Trophoblast cell (in vitro differentiated cells and primary cell): ENCODE measurements at regions not wholly inside any gene's neighbourhood (a gene's known extent, or its start where the extent isn't known, plus 50 kb on each side); places are given as distances from the start of the nearest gene placed in this dataset.
A peak's percentile ranks its signal among the peaks of the same experiment; 100 is the strongest.

Experiments
- DNase-seq, 2 donors: peaks; one replicate each; pipeline ENCODE4 v3.0.0-alpha.2; 2016
- H2AFZ ChIP-seq: 2 replicates; pipeline ENCODE4 v1.6.1; 2013; ENCODE audit warnings: low read length, moderate library complexity, mild to moderate bottlenecking; ENCODE audit not compliant: insufficient read depth, poor library complexity
- H2AK5ac ChIP-seq: 2 replicates; pipeline ENCODE4 v1.6.1; 2013; ENCODE audit warnings: mild to moderate bottlenecking, low read length
- H2BK120ac ChIP-seq: 2 replicates; pipeline ENCODE4 v1.6.1; 2013; ENCODE audit warnings: low read length, mild to moderate bottlenecking, moderate library complexity; ENCODE audit not compliant: insufficient read depth, poor library complexity
- H2BK12ac ChIP-seq: 2 replicates; pipeline ENCODE4 v1.6.1; 2013; ENCODE audit warnings: mild to moderate bottlenecking, low read length, moderate library complexity
- H2BK5ac ChIP-seq: 2 replicates; pipeline ENCODE4 v1.6.1; 2013; ENCODE audit warnings: low read length, low read depth, moderate library complexity, mild to moderate bottlenecking; ENCODE audit not compliant: poor library complexity
- H3K14ac ChIP-seq: 2 replicates; pipeline ENCODE4 v1.6.1; 2013; ENCODE audit warnings: mild to moderate bottlenecking, low read length
- H3K18ac ChIP-seq: 2 replicates; pipeline ENCODE4 v1.6.1; 2013; ENCODE audit warnings: mild to moderate bottlenecking, low read length
- H3K23ac ChIP-seq: 2 replicates; pipeline ENCODE4 v1.6.1; 2013; ENCODE audit warnings: low read length
- H3K27ac ChIP-seq: 2 replicates; pipeline ENCODE4 v1.5.1; 2013; ENCODE audit warnings: low read depth, mild to moderate bottlenecking, inconsistent platforms, low read length, moderate library complexity
- H3K27me3 ChIP-seq: 2 replicates; pipeline ENCODE4 v1.6.1; 2013; ENCODE audit warnings: inconsistent platforms, mild to moderate bottlenecking, low read length, moderate library complexity; ENCODE audit not compliant: insufficient read depth
- H3K36me3 ChIP-seq, 2 experiments: 1 replicate in 1 of 2; 2 replicates in 1 of 2; pipeline ENCODE4 v1.6.1; 2013; ENCODE audit warnings: low read length in 2 of 2, mild to moderate bottlenecking in 2 of 2, moderate library complexity in 1 of 2; ENCODE audit not compliant: insufficient read depth in 2 of 2, control insufficient read depth in 1 of 2
- H3K4ac ChIP-seq: 2 replicates; pipeline ENCODE4 v1.6.1; 2013; ENCODE audit warnings: low read depth, mild to moderate bottlenecking, low read length, moderate library complexity
- H3K4me1 ChIP-seq, 2 experiments: 1 replicate in 1 of 2; 2 replicates in 1 of 2; pipeline ENCODE4 v1.6.1; 2013; ENCODE audit warnings: low read length in 2 of 2, mild to moderate bottlenecking in 2 of 2, moderate library complexity in 1 of 2; ENCODE audit not compliant: insufficient read depth in 2 of 2, control insufficient read depth in 1 of 2
- H3K4me2 ChIP-seq: 2 replicates; pipeline ENCODE4 v1.6.1; 2013; ENCODE audit warnings: inconsistent platforms, mild to moderate bottlenecking, low read length, moderate library complexity
- H3K4me3 ChIP-seq: 2 replicates; pipeline ENCODE4 v1.5.1; 2013; ENCODE audit warnings: mild to moderate bottlenecking, low read depth, low read length, inconsistent platforms
- H3K79me1 ChIP-seq: one replicate; pipeline ENCODE4 v1.6.1; 2013; ENCODE audit warnings: low read length
- H3K79me2 ChIP-seq: 2 replicates; pipeline ENCODE4 v1.6.1; 2013; ENCODE audit warnings: low read length, mild to moderate bottlenecking; ENCODE audit not compliant: control insufficient read depth, insufficient read depth, poor library complexity
- H3K9ac ChIP-seq: 2 replicates; pipeline ENCODE4 v1.6.1; 2013; ENCODE audit warnings: mild to moderate bottlenecking, low read length
- H3K9me3 ChIP-seq: 2 replicates; pipeline ENCODE4 v1.6.1; 2013; ENCODE audit warnings: low read depth, mild to moderate bottlenecking, control low read depth, inconsistent platforms, low read length; ENCODE audit not compliant: insufficient read depth
- H4K12ac ChIP-seq: 2 replicates; pipeline ENCODE4 v1.6.1; 2013; ENCODE audit warnings: low read depth, mild to moderate bottlenecking, low read length, moderate library complexity
- H4K8ac ChIP-seq: 2 replicates; pipeline ENCODE4 v1.6.1; 2013; ENCODE audit warnings: low read depth, mild to moderate bottlenecking, low read length, moderate library complexity
- H4K91ac ChIP-seq: one replicate; pipeline ENCODE4 v1.6.1; 2013; ENCODE audit warnings: low read depth, mild to moderate bottlenecking, low read length, moderate library complexity
- WGBS: extraction: QIAGEN DNeasy Blood & Tissue Kit; methylation state at CpG from one replicate; pipeline ENCODE4 v1.1.7; 2013; ENCODE audit warnings: missing lambda C conversion rate; ENCODE audit not compliant: insufficient read length, insufficient coverage; ENCODE audit errors: extremely low coverage; 5-methylcytosine and 5-hydroxymethylcytosine counted together

DNA sequence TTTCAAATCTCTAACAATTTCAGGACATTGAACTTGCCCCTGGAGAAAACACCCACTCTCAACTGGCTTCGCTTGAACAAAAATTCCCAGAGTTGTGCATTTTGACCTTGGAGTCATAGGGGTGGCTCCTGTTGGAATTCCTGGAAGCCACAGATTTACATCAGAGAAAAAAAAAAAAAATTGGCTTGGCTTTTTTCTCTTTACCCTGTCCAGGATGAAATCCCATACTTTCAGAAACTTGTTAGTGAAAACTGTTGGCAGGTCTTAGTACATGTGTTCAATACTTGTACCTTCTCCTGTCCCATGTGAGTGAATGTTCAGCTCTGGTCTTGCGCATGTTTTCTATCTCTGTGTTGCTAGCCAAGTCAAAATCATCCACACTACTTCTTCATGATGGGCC lies 228.8 kb downstream of the TGFB2 start:
- Histone ChIP-seq H3K36me3 (no peaks in the 10 kb centered on the region), H2BK12ac (peak overlapping the region; percentile 89), H3K9ac (no peak overlapping the region), H3K27ac (no peak overlapping the region), H3K4me3 (no peak overlapping the region), H3K4ac (no peak overlapping the region), H4K8ac (no peak overlapping the region), H3K9me3 (no peaks in the 10 kb centered on the region), H4K12ac (no peak overlapping the region), H2BK5ac (no peak overlapping the region), H2AFZ (no peak overlapping the region), H3K18ac (no peak overlapping the region), H2BK120ac (no peak overlapping the region), H3K14ac (no peak overlapping the region), H3K27me3 (no peaks in the 10 kb centered on the region), H3K79me2 (peaks cover 2% of the 10 kb centered on the region), H3K4me2 (no peak overlapping the region), H4K91ac (no peak overlapping the region), H3K79me1 (peaks cover 2% of the 10 kb centered on the region), H3K23ac (no peak overlapping the region), H3K4me1 (peaks cover 0 to 2% of the 10 kb centered on the region in 2 experiments), H2AK5ac (no peak overlapping the region)
- DNase-seq = peak in 1 of 2 donors; percentile 29
- WGBS = no CpG with 5 or more reads among the region's 2 CpGs

DNA sequence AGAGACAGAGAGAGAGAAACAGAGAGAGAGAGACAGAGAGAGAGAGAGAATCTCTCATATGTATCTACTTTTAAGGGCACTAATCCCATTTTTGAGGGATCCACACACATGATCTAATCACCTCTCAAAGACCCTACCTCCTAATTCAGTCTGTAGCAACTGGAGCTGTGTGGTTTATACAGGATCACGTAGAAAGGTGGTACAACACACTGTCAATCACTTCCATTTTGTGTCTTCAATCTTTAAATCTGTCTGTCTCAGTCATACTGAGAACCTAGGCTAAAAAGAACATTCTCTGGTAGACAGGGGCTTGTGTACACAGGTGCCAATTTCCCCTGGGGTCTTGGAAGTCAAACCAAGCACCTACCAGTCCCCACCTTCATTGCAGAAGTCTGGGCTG lies 229.9 kb downstream of the TGFB2 start:
- Histone ChIP-seq H3K79me2 (peaks cover 2% of the 10 kb centered on the region), H4K8ac (no peak overlapping the region), H3K4me2 (no peak overlapping the region), H2BK120ac (no peak overlapping the region), H3K9ac (no peak overlapping the region), H4K91ac (no peak overlapping the region), H3K23ac (no peak overlapping the region), H3K9me3 (no peaks in the 10 kb centered on the region), H3K27ac (no peak overlapping the region), H2AFZ (no peak overlapping the region), H2AK5ac (no peak overlapping the region), H3K4me1 (peaks cover 0 to 2% of the 10 kb centered on the region in 2 experiments), H3K36me3 (no peaks in the 10 kb centered on the region), H3K27me3 (no peaks in the 10 kb centered on the region), H3K4ac (no peak overlapping the region), H3K79me1 (peaks cover 2% of the 10 kb centered on the region), H3K14ac (no peak overlapping the region), H4K12ac (no peak overlapping the region), H2BK5ac (no peak overlapping the region), H3K4me3 (no peak overlapping the region), H2BK12ac (peak overlapping the region; percentile 81), H3K18ac (no peak overlapping the region)
- WGBS = no CpG with 5 or more reads among the region's 1 CpG
- no peak for DNase-seq

DNA sequence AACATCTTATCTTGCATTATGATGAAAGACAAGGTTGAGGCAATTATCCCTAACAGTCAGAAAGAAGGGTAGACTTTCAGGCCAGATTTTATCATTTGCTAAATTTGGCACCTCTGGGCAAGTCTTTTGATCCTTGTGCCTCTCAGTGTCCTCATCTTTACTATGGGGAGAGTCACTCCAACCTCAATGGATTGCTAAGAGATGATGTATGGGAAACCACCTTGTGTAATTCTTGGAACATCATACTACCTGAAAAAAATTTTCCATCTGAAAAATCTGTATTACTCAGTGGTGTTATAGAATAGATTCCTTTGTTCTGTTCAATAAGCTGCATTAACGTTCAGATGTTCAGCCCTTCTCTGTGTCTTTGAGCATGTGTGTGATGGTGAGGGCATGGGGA lies 230.7 kb downstream of the TGFB2 start:
- peaks cover 2% of the 10 kb centered on the region for H3K79me2 ChIP-seq
- H2AFZ ChIP-seq = no peak overlapping the region
- H3K27ac ChIP-seq = no peak overlapping the region
- no peak overlapping the region for H3K23ac ChIP-seq
- H3K79me1 ChIP-seq = peaks cover 2% of the 10 kb centered on the region
- no peak overlapping the region for H4K12ac ChIP-seq
- no CpG with 5 or more reads among the region's 1 CpG for WGBS
- no peak overlapping the region for H3K14ac ChIP-seq
- no peak for DNase-seq
- no peak overlapping the region for H3K4me2 ChIP-seq
- no peak overlapping the region for H2BK12ac ChIP-seq
- H3K18ac ChIP-seq = no peak overlapping the region
- H2AK5ac ChIP-seq = no peak overlapping the region
- H3K27me3 ChIP-seq = no peaks in the 10 kb centered on the region
- no peak overlapping the region for H3K4me3 ChIP-seq
- H3K9me3 ChIP-seq = no peaks in the 10 kb centered on the region
- no peak overlapping the region for H3K9ac ChIP-seq
- no peak overlapping the region for H4K91ac ChIP-seq
- H3K4ac ChIP-seq = no peak overlapping the region
- no peak overlapping the region for H2BK5ac ChIP-seq
- H2BK120ac ChIP-seq = no peak overlapping the region
- H4K8ac ChIP-seq = no peak overlapping the region
- H3K4me1 ChIP-seq = peaks cover 0 to 2% of the 10 kb centered on the region in 2 experiments
- H3K36me3 ChIP-seq = no peaks in the 10 kb centered on the region

DNA sequence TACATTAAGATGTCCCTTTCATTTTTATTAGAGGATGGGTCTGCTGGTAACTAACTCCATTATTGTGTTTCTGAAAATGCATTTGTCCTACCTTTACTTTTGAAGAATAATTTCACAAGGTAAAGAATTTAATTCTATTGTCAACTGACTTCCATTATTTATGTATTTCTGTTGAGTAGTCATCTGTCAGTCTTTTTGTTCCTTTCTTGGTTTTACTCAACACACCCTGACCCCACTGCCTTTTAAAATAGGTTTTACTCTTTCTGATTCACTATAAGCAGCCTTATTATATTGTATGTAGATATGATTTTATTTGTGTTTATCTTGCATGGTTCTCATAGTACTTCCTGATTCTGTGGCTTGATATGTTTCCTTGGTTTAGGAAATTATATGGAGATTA lies 237.5 kb downstream of the TGFB2 start:
- Histone ChIP-seq H3K36me3 (no peaks in the 10 kb centered on the region), H4K8ac (no peak overlapping the region), H3K9me3 (no peaks in the 10 kb centered on the region), H3K27me3 (no peaks in the 10 kb centered on the region), H2AK5ac (no peak overlapping the region), H3K9ac (no peak overlapping the region), H2BK12ac (no peak overlapping the region), H3K23ac (no peak overlapping the region), H3K4ac (no peak overlapping the region), H3K79me1 (peaks cover 17% of the 10 kb centered on the region), H3K4me2 (no peak overlapping the region), H2BK5ac (no peak overlapping the region), H3K18ac (no peak overlapping the region), H4K91ac (no peak overlapping the region), H3K4me1 (peaks cover 8 to 12% of the 10 kb centered on the region in 2 experiments), H3K79me2 (peaks cover 2% of the 10 kb centered on the region), H2BK120ac (no peak overlapping the region), H4K12ac (no peak overlapping the region), H3K4me3 (no peak overlapping the region), H3K14ac (no peak overlapping the region), H2AFZ (no peak overlapping the region), H3K27ac (no peak overlapping the region)
- DNase-seq = no peak
